DND-41 (cell line): ENCODE measurements at regions not wholly inside any gene's neighbourhood (a gene's known extent, or its start where the extent isn't known, plus 50 kb on each side); places are given as distances from the start of the nearest gene placed in this dataset.

Experiments
- EZH2 ChIP-seq: IDR thresholded peaks from 3 replicates; pipeline ENCODE4 v1.6.1; 2012; ENCODE audit warnings: borderline replicate concordance, low read depth, mild to moderate bottlenecking, moderate library complexity, low read length, inconsistent platforms; ENCODE audit not compliant: severe bottlenecking
- TF ChIP-seq, protein P1 (sequence below): IDR thresholded peaks from 2 replicates; pipeline ENCODE4 v1.5.1; 2012; ENCODE audit warnings: borderline replicate concordance, low read length, moderate library complexity, mild to moderate bottlenecking; ENCODE audit not compliant: poor library complexity, severe bottlenecking; ENCODE audit errors: extremely low read depth

GRCh38 chr6:9458424-9458823 is 956.5 kb downstream of the TFAP2A start:
- TF ChIP-seq, protein P1, sequence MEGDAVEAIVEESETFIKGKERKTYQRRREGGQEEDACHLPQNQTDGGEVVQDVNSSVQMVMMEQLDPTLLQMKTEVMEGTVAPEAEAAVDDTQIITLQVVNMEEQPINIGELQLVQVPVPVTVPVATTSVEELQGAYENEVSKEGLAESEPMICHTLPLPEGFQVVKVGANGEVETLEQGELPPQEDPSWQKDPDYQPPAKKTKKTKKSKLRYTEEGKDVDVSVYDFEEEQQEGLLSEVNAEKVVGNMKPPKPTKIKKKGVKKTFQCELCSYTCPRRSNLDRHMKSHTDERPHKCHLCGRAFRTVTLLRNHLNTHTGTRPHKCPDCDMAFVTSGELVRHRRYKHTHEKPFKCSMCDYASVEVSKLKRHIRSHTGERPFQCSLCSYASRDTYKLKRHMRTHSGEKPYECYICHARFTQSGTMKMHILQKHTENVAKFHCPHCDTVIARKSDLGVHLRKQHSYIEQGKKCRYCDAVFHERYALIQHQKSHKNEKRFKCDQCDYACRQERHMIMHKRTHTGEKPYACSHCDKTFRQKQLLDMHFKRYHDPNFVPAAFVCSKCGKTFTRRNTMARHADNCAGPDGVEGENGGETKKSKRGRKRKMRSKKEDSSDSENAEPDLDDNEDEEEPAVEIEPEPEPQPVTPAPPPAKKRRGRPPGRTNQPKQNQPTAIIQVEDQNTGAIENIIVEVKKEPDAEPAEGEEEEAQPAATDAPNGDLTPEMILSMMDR = no peak
- TF ChIP-seq EZH2 = no peak
